OCI-LY1 (cell line): ENCODE measurements at regions not wholly inside any gene's neighbourhood (a gene's known extent, or its start where the extent isn't known, plus 50 kb on each side); places are given as distances from the start of the nearest gene placed in this dataset.

ENCODE experiments used
- H2AFZ ChIP-seq: fragments of 200-600 bp; sonication (generic), shearing (Covaris generic); 2 replicates; pipeline ENCODE4 v1.6.0; 2014; ENCODE audit warnings: antibody characterized with exemption, mild to moderate bottlenecking, low read length
- H3F3A ChIP-seq: fragments of 200-600 bp; sonication (generic), shearing (Covaris generic); 2 replicates; pipeline ENCODE4 v1.6.0; 2014; ENCODE audit warnings: mild to moderate bottlenecking, antibody characterized with exemption, low read length, moderate library complexity; ENCODE audit not compliant: insufficient read depth
- H3K27ac ChIP-seq: fragments of 200-600 bp; sonication (generic); 2 replicates; pipeline ENCODE4 v1.5.1; 2014; ENCODE audit warnings: low read length, mixed run types, mild to moderate bottlenecking, low read depth; ENCODE audit not compliant: poor library complexity, severe bottlenecking
- H3K27me3 ChIP-seq: fragments of 200-600 bp; sonication (generic); 2 replicates; pipeline ENCODE4 v1.6.0; 2014; ENCODE audit warnings: antibody characterized with exemption, mild to moderate bottlenecking, low read length, moderate library complexity; ENCODE audit not compliant: insufficient read depth
- H3K36me3 ChIP-seq: fragments of 200-600 bp; sonication (generic); 2 replicates; pipeline ENCODE4 v1.6.1; 2014; ENCODE audit warnings: mild to moderate bottlenecking, antibody characterized with exemption, low read length, moderate library complexity, mixed read lengths; ENCODE audit not compliant: insufficient read depth
- H3K4me1 ChIP-seq: fragments of 200-600 bp; sonication (generic); 2 replicates; pipeline ENCODE4 v1.5.1; 2014; ENCODE audit warnings: mild to moderate bottlenecking, low read length, moderate library complexity; ENCODE audit not compliant: insufficient read depth, severe bottlenecking
- H3K4me2 ChIP-seq: fragments of 200-600 bp; sonication (generic), shearing (Covaris generic); 2 replicates; pipeline ENCODE4 v1.6.1; 2014; ENCODE audit warnings: low read length
- H3K4me3 ChIP-seq: fragments of 200-600 bp; sonication (generic); 2 replicates; pipeline ENCODE4 v1.5.1; 2014; ENCODE audit warnings: low read length, low read depth, mild to moderate bottlenecking, mixed read lengths; ENCODE audit not compliant: poor library complexity, severe bottlenecking
- H3K79me2 ChIP-seq: fragments of 200-600 bp; shearing (Covaris generic); 2 replicates; pipeline ENCODE4 v1.6.1; 2016; ENCODE audit warnings: mixed run types, low read length, mixed read lengths; ENCODE audit not compliant: insufficient read depth
- H3K9ac ChIP-seq: fragments of 200-600 bp; sonication (generic), shearing (Covaris generic); 2 replicates; pipeline ENCODE4 v1.6.1; 2014; ENCODE audit warnings: mild to moderate bottlenecking, low read length, mixed read lengths
- H3K9me2 ChIP-seq: fragments of 200-600 bp; sonication (generic), shearing (Covaris generic); 2 replicates; pipeline ENCODE4 v1.6.1; 2014; ENCODE audit warnings: low read depth, mild to moderate bottlenecking, low read length, mixed read lengths
- H3K9me3 ChIP-seq: fragments of 200-600 bp; shearing (Covaris generic); 2 replicates; pipeline ENCODE4 v1.6.1; 2014; ENCODE audit warnings: low read length, mixed read lengths
- H4K20me1 ChIP-seq: fragments of 200-600 bp; sonication (generic), shearing (Covaris generic); 2 replicates; pipeline ENCODE4 v1.6.0; 2016; ENCODE audit warnings: mild to moderate bottlenecking, low read length; ENCODE audit not compliant: insufficient read depth
- EZH2 ChIP-seq: fragments of 200-600 bp; sonication (generic), shearing (Covaris generic); IDR thresholded peaks from 2 replicates; pipeline ENCODE4 v1.8.0; 2017; ENCODE audit warnings: borderline replicate concordance, mixed run types, mild to moderate bottlenecking, antibody characterized with exemption, low read length, moderate library complexity, mixed read lengths
- TF ChIP-seq, protein P1 (sequence below): fragments of 200-600 bp; sonication (generic), shearing (Covaris generic); IDR thresholded peaks from 2 replicates; pipeline ENCODE4 v1.5.1; 2017; ENCODE audit warnings: mild to moderate bottlenecking, antibody characterized with exemption, low read length, moderate library complexity, mixed read lengths

DNA sequence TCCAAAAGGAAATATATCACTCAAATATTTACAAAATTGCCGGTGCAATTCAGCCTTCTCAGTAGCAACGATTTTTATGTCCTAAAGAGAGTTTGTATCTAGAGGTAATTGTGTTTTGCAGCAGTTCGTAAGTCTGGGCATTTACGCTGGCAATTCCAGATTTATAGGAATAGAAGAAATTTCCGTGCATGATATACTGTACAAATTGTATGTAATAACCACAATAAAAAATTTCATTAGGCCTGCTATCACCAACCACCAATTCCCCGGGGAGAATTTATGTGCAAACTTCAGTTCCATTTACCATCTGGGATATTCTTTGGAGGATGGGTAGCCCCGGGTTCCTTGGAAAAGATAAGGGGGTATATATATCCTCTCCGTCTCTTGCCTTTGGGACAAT lies 401.5 kb downstream of the TMEM114 start:
- TF ChIP-seq, protein P1, sequence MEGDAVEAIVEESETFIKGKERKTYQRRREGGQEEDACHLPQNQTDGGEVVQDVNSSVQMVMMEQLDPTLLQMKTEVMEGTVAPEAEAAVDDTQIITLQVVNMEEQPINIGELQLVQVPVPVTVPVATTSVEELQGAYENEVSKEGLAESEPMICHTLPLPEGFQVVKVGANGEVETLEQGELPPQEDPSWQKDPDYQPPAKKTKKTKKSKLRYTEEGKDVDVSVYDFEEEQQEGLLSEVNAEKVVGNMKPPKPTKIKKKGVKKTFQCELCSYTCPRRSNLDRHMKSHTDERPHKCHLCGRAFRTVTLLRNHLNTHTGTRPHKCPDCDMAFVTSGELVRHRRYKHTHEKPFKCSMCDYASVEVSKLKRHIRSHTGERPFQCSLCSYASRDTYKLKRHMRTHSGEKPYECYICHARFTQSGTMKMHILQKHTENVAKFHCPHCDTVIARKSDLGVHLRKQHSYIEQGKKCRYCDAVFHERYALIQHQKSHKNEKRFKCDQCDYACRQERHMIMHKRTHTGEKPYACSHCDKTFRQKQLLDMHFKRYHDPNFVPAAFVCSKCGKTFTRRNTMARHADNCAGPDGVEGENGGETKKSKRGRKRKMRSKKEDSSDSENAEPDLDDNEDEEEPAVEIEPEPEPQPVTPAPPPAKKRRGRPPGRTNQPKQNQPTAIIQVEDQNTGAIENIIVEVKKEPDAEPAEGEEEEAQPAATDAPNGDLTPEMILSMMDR = no peak
- no peak for TF ChIP-seq EZH2

DNA sequence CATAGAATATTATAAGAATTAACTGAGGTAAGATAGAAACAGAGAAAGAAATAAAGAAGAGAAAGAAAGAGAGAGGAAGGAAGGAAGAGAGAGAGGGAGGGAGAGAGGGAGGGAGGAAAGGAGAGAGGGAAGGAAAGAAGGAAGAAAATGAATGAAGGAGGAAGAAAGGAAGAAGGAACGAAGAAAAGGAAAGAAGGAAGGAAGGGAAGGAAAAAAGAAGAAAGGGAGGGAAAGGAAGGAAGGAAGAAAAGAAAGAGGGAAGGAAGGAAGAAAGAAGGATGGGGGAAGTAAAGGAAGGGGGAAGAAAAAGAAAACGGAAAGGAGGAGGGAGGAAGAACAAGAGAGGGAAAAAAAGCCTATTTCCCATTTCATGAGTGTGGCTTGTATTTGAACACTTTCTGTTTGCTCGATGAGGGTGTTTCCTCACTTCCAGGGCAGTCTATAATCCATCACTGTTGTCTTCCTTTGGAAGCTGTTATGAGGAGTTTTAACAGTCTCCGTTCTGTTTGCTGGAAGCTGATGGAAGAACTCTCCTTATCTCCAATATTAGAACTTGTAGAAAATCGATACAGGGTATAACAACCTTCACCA lies 402.4 kb downstream of the TMEM114 start:
- no peaks in the 10 kb centered on the region for H3K9me2 ChIP-seq
- no peak overlapping the region for H3K4me3 ChIP-seq
- no peaks in the 10 kb centered on the region for H3K9me3 ChIP-seq
- no peak overlapping the region for H2AFZ ChIP-seq
- H3K79me2 ChIP-seq = no peaks in the 10 kb centered on the region
- H3F3A ChIP-seq = no peaks in the 10 kb centered on the region
- no peak overlapping the region for H3K27ac ChIP-seq
- no peaks in the 10 kb centered on the region for H3K27me3 ChIP-seq
- H3K9ac ChIP-seq = no peak overlapping the region
- no peak overlapping the region for H3K4me2 ChIP-seq
- H4K20me1 ChIP-seq = no peaks in the 10 kb centered on the region
- no peaks in the 10 kb centered on the region for H3K4me1 ChIP-seq
- TF ChIP-seq, protein P1 = no peak
- no peak for TF ChIP-seq EZH2
- H3K36me3 ChIP-seq = no peaks in the 10 kb centered on the region

More for the DNA sequence above, 401.5 kb downstream of the TMEM114 start:
- Histone ChIP-seq H3K9me2 (no peaks in the 10 kb centered on the region), H3K4me1 (no peaks in the 10 kb centered on the region), H3K27ac (no peak overlapping the region), H3K9ac (no peak overlapping the region), H4K20me1 (no peaks in the 10 kb centered on the region), H3F3A (no peaks in the 10 kb centered on the region), H3K79me2 (no peaks in the 10 kb centered on the region), H2AFZ (no peak overlapping the region), H3K4me3 (no peak overlapping the region), H3K27me3 (no peaks in the 10 kb centered on the region), H3K4me2 (no peak overlapping the region), H3K36me3 (no peaks in the 10 kb centered on the region), H3K9me3 (no peaks in the 10 kb centered on the region)

DNA sequence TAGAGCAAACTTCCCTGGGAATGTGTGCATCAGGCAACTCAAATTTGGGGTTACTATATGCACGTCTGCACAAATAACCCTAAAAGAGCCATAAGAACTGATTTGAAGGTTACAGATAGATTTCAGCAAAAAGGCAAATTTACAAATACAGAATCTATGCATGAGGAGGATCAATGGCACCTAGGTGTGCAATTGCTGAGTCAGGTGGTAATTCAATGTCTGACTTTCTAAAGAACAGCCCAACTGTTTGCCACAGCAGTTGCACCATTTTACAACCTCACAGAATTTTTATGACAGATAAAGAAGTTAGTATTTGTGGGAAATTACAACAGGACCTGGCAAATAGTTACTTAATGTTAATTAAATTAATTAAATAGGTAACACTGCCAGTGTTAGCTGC lies 405.5 kb downstream of the TMEM114 start:
- H3K9me3 ChIP-seq = no peaks in the 10 kb centered on the region
- H3K79me2 ChIP-seq = no peaks in the 10 kb centered on the region
- no peaks in the 10 kb centered on the region for H3K36me3 ChIP-seq
- no peak overlapping the region for H3K4me3 ChIP-seq
- no peak overlapping the region for H3K9ac ChIP-seq
- no peaks in the 10 kb centered on the region for H3F3A ChIP-seq
- H3K4me2 ChIP-seq = no peak overlapping the region
- no peaks in the 10 kb centered on the region for H4K20me1 ChIP-seq
- no peak overlapping the region for H3K27ac ChIP-seq
- H2AFZ ChIP-seq = no peak overlapping the region
- TF ChIP-seq, protein P1 = no peak
- no peak for TF ChIP-seq EZH2
- no peaks in the 10 kb centered on the region for H3K4me1 ChIP-seq
- H3K27me3 ChIP-seq = no peaks in the 10 kb centered on the region
- no peaks in the 10 kb centered on the region for H3K9me2 ChIP-seq
